GM21515 (cell line): ENCODE measurements at regions not wholly inside any gene's neighbourhood (a gene's known extent, or its start where the extent isn't known, plus 50 kb on each side); places are given as distances from the start of the nearest gene placed in this dataset.

Source experiments
- ATAC-seq: cut with Tn5 transposase; IDR thresholded peaks from one replicate; pipeline ENCODE4 v1.9.1; 2021; ENCODE audit not compliant: unreplicated experiment

DNA sequence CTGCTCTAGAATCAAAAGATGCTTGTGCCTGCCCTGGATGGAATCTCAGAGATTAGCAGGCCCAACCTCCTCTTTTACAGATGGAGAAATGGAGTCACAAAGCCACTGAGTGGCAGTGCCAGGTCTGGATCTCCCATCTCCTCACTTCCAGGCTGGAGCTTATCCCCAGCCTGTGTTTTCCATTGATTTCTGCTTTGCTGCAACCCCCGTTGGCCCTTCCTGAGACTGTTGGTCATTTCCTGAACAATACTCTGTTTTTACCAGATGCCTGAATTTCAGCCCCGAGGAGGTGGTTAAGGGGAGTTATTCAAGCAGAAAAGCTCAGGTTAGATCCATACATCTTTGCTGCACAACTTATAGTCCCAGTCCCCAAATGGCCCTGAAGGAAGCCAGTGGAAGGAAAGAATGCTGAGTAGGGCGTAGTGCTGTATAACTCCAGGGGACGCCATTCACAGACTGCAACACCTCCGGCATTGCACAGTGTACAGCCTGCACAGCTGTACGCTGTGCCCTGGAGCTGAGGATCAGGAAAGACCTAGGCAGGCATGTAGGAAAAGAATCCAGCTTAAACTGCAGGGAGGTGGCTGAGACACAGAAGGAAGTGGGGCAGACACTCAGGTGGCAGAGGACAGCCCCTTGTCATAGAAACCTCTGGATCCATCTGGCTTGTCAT is 77.5 kb downstream of the RPLP1 start:
- no peak for ATAC-seq

DNA sequence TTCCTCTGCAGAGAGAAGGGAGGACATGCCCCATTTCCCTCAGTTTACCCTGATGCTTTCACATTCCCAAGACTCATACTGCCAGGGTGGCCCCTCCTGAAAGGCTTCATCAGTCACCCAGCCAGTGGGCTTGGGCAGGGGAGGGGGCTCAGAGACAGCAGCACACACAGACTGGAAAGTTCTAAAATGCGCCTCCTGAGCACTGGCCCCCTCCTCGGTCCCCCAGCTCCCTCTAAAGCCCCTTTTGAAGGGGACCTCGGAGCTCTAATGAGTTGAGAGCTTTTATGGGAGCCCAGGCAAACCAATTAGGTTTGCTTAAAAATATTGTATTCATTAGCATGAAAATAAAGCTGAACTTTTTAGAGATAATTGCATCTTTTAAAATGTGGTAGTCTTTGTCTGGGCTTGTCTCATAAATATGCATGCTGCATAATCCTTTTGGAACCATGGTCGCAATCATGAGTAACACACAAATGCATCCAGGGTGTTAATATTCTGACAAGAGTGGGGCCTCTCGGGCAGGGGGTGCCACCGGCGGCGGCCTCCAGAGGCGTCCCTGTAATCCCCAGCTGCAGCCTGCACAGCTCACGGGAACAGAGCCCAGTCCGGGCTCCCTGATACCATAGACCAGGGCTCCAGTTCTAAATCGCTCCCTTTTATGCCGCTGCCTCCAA is 78.5 kb downstream of the RPLP1 start:
- no peak for ATAC-seq

DNA sequence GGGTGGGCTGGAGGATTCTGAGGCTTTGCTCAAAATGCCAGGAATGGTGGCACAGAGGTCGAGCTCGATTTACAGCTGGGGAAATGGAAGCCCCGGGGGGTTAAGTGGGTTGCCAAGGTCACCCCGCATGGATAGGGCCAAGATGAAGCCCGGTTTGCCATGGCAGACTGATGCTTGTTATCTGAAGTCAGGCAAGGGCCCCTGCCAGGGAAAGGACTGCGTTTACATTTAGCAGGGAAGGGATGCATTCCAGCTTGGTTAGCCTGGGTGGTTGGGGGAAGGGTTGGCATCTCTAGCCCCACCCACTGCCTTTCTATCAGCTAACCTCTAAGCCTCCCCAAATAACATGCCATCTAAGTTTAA is 79.0 kb downstream of the RPLP1 start:
- ATAC-seq: no peak

DNA sequence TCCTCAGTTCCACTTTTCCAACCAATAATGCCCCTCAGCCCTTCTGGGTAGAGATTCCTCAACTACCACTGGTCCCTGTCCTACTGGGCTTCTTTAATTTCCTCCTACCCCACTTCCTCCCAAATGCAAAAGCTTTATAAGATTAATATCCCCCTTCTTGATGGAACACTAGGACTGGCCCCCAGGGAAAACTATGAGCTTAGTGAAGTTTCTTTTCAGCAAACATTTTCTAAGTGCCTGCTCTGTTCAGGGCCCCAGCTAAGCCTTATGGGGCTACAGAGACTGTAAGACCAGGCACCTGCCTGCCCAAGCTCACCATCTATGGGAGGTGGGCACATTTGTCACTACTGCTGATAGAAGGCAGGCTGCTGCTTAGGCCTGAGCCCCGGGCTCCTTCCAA is 79.4 kb downstream of the RPLP1 start:
- ATAC-seq: no peak

DNA sequence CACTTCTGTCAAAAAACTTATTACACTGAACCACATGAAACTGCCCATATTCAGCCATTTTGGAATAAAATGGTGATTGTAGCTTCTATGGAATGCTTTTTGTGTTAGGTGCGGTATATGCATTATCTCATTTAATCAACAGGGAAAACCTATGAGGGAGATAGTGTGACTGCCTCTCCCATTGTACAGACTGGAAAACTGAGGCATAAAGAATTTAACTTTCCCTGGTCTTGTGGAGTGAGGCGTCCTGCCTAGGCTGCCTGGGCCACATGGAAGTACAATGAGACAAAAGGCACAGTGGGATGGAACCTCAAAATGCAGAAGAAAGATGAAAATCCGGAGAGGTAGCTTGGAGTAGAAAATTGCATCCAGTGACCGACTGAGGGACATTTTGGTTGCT is 80.2 kb downstream of the RPLP1 start:
- no peak for ATAC-seq

DNA sequence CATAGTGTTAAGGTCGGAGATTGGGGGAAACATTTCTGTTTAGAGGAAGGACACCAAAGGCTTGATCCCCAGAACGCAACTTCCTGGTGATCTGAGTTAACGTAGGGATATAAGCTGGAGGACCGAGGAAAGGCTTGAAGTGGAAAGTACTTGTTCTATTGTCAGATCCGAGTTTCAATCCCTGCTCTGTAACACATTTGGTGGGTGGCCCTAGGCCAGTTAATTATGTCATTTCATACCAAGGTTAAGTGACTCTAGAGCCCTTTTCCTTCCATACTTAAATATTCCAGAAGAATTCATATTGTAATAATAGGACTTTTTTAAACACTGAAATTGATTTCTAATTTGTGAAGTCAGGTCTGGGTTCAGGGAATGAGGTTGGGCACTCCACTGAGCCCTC is 80.9 kb downstream of the RPLP1 start:
- no peak for ATAC-seq

DNA sequence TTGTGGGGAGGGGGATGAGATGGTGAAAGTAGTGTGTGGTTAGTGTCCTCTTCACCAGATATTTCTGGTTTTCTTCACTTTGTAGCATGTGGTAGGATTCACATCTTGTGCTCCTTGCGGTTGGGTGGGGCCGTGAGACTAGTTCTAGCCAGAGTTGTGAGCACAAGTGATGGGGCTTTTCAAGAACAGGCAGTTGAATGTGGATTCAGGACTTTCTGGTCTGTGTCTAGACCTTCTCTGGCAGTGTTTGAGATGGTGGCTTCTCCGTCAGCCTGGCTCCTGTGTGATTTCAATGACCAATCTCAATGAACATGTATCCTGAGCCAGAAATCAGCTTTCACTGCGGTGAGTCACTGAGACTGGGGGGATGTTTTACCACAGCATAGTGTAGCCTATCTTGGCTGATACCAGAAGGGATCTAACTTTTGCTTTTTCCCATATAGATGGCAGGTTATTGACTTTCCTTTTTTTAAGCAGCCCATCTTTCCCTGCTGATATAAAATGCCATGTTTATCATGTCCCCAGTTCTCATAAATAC is 82.6 kb downstream of the RPLP1 start:
- ATAC-seq: no peak

DNA sequence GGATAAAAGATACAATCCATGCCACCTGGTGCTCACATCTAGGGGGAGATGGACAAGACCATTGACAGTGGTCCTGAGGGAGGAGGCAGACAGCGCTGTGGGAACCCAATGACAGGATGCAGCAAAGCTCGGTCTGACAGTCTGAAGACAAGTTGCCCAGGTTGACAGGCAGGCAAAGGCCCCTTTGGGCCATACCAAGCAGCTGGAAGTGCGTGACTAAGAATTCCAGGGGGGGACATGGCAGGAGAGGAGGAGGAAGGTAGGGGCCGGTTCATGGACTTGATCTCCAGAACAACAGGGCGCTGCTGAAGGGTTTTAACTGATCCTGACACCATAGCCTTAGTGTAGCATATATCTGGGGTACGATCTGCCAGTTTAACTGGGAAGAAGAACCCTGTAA is 83.4 kb downstream of the RPLP1 start:
- ATAC-seq: no peak

DNA sequence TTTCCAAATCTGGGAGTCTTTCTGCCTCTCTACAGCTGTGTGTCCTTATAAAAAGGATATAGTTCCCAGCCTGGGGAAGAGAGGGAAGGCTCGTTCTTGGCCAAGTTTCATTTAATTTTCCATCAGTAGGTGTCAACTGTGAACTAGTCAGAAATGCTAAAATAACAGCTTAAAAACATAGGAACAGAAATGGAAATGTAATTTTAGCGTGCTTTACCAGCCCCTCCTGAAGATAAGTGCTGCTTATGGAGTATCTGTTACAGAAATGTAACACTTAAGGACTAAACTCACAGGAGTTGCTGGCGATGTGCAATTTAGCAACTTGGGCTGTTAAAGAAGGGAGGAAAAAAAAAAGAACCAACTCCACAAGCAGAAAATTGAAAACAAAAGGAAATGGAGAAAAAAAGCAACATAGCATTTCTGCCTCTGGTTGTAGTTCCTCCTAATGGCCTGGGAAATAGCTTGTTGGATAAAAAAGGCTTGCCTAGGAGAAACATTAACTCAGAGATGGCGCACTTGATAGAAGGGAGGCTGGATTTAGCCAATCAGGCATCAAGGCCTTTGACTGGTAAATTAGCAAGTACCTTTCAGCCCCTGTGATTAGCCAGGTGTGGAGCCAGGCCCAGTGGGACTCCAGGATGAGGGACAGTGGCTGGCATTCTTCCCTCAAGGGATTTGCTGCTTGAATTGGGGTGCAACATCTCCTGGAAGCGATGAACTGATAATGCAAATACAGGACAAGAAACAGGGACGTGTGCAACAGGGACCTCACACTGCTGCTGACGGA is 84.3 kb downstream of the RPLP1 start:
- ATAC-seq: no peak

DNA sequence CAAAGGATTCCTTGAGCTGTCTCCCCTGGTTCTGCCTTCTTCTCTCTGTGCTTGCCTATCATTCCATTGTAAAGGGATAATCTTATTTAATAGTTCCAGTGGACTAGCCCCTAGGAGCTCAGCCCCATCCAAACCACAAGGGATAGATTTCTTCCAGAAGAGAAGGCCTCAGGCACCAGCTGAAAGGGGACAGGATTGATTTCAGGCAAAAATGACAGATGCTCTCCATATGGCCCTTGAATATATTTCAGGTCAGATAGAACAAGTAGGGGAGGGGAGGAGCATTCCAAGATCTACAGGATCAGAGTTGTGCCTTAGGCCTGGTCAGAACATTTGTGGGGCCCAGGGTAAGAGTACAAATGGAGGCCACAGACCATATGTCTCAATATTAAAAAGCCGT is 85.3 kb downstream of the RPLP1 start:
- no peak for ATAC-seq

DNA sequence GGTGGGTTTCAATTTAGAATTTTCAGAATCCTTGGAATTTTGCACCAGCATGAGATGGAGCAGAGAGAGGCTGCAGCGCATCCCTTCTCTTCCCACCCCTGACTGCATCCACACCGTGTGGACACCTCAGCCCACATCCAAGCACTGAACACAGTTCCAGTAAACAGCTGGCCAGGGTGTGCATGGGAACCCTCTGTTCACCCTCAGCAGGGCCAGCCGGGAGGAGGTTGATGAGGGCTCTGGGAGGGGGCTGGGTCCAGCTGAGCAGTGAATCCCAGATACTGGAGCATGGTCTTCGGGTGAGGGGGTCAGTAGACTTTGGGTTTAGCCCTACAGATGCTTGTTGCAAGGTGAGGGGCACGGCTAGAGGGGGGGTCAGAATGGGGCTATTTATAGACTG is 85.8 kb downstream of the RPLP1 start:
- no peak for ATAC-seq

DNA sequence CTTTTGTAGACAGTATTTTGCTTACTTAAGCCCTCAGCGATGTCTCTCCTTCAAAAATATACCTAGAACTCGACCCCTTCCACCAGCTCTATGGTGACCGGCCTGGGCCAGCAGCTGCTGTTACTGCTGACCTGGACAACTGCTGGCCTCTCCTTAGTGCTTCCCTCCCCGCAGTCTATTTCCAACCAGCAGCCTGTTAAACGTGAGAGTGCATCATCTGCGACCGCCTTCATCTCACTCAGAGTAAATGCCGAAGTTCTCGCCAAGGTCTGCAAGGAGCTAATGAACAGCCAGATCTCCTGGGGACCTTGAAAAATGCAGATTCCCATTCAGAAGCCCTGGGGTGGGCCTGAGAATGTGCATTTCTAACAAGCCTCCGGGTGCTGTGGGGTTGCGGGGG is 86.7 kb downstream of the RPLP1 start:
- no peak for ATAC-seq

DNA sequence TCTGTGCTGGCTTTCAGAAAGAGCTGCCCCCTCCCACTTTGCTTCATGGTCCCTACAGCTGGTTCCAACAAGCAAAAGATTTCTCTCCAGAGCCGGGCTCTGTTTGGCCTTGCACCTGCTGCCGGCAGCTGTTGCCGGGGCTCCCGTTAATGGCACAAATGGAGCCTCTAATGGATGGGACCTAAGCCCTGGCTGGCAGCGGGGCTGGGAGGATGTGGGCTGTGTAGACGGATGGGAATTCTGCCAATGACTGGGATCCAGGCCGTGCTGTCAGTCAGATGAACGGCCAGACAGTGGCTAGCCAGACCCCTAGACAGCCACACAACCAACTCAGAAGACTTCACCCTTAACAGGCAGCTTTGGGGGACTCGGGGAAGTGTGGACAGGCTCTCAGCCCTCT is 88.0 kb downstream of the RPLP1 start:
- no peak for ATAC-seq

DNA sequence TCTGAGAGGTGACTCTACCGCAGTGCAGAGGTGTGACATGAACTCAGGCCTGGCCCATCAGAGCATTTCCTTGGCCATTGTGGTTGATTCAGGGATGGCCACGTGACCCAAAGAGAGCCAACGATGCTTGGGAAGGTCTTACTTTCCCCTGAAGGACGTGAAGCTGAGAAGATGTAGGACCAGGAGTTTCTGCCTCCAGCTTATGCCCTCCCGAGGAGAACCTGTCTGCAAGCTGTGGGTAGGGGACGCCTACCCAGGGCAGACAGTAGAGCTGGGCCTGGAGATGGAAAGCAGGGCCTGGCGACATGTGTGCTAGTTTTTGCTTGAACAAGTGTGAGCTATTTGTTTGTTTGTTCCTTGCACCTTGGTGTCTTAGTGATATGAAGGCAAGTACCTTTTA is 89.4 kb downstream of the RPLP1 start:
- no peak for ATAC-seq

DNA sequence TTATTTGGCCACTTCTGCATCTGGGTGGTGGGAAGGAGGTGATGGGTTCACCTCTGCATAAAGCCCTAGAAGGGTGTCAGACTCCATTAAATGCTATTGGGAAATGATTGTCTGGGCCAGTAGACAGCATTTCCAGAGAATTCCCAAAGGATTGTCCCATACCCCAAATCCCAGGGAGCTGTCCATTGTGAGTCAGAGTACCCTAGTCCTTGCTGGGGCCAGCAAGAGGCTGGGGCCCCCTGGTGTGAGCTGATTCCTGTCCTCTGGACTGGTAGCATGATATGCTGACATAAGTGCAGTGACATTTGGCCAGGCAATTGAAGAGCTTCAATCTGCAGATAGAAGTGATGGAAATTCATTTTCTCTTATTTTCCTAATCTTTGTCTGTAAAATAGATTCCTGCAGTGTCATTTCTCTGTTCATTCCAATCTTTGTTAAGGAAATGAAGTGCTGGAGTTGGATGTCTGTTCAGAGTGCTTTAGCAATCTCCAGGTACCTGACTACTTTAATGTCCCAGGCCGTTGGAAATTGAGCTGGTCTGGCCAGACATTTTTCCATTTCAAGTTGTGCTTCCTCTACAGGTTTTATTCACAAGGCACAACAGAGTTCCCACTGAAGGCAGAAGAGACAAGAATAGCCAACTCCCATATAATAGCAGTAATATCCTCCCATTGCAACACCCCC is 91.2 kb downstream of the RPLP1 start:
- no peak for ATAC-seq

DNA sequence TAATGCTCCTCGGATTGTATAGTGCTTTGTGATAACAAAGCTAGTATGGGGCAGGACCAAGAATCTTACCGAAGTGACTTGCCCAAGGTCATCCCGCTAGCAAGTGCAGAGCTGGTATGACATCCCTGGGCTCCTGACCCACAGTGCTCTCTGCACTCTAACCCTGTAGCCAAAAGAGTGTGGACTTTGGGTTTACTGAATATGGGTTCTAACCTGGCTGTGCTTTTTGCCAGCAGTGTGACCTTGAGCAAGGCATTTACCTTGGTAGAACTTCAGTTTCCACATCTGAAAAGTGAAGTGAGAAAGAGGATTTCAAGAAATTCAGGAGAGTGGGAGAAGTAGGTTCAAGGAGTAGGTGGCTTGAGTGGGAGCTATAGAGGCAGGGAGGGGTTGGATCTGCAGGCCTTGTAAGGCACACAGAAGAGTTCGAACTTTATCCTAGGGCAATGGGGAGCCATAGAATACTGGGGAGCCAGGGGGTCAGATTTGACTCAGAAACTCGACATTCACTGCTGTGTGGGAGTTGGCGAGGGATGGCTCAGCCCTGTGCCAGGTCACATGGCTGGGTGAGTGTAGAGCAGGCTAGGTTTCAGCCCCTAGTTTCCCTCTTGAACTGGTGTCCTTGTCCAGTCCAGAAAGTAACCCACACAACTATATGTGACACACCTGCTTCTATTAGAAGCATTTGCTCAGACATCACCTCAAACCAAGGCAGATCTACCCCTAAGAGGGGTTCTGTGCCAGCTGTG is 91.9 kb downstream of the RPLP1 start:
- ATAC-seq: no peak

DNA sequence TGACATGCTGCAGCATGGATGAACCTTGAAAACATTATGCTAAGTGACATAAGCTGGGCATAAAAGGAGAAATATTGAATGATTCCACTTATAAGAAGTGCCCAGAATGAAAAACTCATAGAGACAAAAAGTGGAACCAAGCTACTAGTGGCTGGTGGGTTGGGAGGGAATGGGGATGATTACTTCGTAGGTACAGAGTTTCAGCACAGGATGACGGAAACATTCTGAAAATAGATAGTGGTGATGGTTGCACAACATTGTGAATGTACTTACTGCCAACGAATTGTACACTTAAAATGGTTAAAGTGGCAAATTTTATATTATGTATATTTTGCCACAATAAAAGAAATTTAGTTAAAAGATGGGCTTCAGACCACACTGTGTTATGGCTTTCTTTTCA is 93.6 kb downstream of the RPLP1 start:
- no peak for ATAC-seq

DNA sequence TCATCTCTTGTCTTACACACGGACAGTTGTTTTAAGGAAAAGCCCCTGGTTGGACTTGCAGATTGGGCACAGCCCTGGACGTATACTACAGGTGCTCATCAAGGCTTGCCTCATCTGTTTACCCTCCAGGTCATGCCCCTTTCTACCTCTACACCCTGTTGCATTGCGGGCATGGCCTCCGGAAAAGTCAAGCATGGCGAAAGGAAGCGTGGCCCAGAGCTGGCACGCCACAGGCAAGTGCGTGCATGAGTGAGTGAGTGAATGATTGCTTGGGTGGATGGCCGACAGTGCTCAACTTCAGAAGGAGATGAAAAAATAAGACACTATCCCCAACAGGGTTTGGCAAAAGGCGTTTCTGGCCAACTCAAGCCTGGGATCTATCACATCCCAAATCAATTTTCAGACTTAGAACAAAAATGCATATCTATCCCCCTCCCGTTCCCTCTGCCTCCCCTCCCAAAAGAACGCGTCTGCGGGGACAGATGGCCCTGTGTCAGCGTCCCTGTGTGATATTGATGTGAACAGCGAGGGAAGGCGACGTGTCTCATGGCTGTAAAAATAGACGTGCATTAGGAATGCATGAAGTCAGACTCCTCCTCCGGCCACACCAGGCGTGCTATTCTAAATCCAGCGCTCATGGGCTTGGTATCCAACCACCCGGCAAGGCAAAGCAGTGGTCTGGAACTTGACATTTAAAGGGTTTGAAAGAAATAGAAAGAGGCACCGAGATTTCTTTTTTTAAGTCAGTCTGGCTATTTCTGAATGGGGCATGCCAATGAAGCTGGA is 96.0 kb downstream of the RPLP1 start:
- no peak for ATAC-seq

DNA sequence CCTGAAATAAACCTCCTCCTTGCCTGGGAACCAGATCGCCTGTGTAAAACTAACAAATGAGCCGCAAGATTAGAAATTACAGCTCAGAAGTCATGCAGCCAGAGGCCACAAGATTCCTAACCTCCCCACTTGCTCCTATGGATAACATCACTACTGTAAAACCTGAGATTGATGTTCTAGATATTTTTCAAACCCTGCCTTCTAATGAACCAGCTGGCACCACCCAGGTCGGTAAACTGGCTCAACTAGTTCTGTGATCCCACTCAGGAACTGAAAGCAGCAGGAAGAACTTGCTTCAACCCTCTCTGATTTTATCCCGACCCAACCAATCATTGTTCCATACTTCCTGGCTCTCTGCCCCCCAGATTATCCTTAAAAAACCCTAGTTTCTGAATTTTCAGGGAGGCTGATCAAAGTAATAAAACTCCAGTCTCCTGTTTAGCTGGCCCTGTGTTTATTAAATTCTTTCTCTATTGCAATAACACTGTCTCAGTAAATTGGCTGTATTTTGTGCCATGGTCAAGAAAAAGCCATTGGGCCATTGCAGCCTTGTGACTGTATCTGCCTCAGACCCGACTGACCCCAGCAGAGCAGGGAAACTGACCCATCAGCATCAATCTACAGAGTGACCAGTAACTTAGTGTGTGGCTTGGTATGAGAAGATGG is 98.9 kb downstream of the RPLP1 start:
- no peak for ATAC-seq
